ENCODE measurements at regions not wholly inside any gene's neighbourhood (a gene's known extent, or its start where the extent isn't known, plus 50 kb on each side); places are given as distances from the start of the nearest gene placed in this dataset.

- no peak for TF ChIP-seq CTCF (IDR thresholded peaks at IDR 0.05)
- TF ChIP-seq POLR2A (IDR thresholded peaks at IDR 0.05): no peak
These were observed 436.5 kb upstream of the FRG1 start for GRCh38 chr4:189504220-189504619.
